Stimulated activated CD8-positive, alpha-beta memory T cell treated with anti-CD3 and anti-CD28 coated beads, Interleukin-7, amount 100 ng/mL, for 24 hours (primary cell): ENCODE measurements at regions not wholly inside any gene's neighbourhood (a gene's known extent, or its start where the extent isn't known, plus 50 kb on each side); places are given as distances from the start of the nearest gene placed in this dataset.

Experiments
- DNase-seq: peaks from one replicate; pipeline ENCODE4 v3.0.0-alpha.2; 2020; ENCODE audit warnings: low read depth

DNA sequence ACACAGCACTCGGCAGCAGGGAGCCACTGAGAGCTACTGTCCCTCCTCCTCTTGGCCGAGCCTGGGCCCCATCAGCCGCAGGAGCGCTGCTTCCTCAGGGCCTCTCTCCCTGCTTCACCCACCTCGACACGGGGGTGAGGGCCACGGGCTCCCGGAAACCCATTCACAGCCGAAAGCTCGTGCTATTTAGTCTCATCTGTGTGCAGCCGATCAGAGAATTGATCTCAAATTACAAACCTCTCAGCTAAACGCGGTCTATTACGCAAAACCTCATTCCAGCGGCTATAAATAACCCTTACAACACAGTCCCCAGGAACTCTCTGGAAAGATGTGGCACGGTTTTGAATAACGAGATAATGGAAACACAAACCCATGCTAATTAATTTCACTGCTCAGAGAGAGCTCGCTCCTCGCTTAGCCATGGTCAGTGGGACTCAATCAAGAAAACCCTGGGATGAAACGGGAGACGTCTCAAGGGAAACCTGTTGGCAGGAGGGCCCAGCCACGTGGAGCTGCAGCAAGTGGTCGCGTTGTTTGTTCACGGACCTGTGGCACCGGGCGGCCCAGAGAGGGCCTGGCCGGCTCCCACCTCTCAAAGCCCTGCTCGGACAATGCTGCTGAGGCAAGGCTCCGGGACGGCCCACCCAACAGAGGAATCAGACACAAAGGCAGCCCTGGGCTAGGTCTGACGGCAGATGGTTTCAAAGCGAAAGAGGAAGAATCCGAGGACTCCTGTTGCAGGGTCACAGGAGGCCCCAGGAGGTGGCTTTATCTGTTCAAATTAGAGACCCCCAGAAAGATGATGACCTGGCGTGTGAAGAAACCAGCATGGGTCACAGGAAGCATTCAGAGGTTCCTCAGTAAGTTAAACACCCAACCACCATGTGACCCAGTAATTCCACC is 210.5 kb downstream of the CTTN start:
- DNase-seq = no peak

DNA sequence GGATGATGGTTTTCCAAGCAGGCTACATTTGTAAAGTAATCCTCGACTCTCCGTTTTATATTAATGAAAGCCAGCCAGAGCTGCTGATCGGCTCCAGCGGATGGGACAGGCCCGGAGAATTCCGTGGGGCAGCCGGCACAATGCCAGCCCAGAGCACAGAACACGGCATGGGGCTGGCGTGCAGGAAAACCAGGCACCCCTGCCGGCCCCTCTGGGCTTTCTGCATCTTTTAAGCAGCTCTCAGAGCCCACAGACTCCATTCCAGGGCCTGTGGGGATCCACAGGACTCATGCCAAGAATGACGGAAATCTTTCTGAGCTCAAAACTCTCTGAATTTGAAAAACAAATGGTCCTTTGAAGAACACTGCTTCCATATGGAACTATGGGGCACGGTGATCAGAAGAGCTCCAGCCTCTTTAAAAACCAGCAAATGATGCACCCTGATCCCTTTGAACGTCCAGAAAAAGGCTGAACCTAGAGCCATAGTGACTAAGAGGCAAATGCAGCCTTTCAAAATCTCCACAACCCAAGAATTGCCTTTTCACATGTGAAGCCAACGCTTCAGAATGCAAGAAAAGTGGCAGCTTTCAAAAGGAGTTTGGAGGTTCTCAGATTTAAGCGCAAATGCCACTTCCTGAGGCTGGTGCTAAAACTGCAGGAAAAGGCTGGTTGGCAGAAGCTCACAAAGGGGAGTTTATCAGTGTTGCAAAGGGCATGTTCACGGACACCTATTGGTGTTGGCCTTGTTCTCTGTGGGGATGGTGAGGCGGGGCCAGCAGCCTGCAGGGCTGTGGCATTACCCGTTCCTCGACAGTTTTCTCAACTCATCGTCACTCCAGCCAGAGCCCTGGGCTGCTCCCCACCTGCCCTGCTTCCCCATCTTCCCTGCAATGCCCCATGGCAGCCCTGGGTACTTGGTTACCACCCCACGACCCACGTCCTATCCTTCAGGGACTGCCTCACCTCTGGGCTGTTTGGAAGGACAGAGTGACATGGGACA is 212.5 kb downstream of the CTTN start:
- DNase-seq = no peak

DNA sequence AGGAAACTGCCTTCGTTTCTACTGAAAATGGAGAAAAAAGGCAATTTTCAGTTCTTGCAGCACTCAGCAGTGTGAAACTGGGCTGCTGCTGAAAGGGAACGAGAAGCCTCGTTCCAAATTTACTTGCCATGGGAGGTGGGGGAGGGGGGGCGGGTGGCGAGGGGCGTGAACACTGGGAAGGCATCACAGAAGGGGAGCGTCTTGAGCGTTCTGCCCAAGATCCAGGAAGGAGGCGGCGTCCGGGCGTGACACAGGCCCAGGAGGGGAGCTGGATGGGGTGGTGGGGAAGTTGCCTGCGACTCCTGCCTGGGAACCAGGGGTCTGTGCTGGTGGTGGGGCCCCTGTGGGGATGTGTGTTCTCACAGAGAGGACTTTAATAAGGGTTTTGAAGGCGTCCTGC is 213.5 kb downstream of the CTTN start:
- DNase-seq = no peak

DNA sequence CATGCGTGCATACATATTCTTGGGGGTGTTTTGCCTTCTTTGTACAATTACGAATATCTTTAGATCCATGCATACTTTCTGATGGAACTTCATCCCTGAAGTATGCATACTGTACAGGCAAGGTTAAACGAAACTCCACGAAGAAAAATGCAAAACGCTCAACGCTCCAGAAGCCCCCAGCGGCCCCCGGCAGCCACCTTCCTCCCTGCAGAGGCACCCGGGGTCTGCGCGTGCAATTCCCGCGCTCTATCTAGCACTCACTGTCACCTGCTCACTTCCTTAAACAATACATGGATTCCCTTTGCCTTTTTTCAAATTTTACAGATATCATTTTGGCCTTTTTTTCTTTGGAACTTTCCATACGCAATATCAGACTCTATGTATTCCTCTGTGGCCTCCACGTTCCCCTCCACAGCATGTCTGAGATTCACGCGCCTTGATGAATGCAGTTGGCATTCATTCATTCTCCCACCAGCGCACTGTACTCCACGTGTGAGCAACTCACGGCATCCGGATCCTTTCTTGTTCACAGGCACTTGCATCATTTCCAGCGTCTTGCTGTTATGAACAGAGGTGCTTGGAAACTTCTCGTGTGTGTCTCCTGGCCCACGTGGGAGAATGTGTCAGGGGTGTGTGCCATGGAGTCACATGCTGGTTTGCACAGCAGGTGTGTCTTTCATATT is 214.3 kb downstream of the CTTN start:
- no peak for DNase-seq

DNA sequence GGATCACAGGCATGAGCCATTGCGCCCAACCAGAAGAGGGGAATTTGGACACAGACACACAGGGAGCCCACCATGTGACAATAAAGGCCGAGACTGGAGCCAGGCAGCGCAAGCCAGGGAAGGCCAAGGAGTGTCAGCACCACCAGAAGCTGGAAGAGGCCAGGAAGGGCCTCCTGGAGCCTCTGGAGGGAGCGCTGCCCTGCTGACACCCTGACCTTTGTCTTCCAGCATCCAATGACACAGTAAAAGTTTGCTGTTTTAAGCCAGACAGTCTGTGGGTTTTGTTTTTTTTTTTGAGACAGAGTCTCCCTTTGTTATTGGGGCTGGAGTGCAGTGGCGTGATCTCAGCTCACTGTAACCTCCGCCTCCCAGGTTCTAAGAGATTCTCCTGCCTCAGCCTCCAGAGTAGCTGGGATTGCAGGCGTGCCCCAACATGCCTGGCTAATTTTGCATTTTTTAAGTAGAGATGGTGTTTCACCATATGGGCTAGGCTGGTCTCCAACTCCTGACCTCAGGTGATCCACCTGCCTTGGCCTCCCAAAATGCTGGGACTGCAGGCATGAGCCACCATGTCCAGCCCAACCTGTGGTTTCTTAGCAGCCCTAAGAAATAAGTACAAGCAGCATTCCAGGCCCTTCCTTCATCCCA is 215.8 kb downstream of the CTTN start:
- DNase-seq = no peak

DNA sequence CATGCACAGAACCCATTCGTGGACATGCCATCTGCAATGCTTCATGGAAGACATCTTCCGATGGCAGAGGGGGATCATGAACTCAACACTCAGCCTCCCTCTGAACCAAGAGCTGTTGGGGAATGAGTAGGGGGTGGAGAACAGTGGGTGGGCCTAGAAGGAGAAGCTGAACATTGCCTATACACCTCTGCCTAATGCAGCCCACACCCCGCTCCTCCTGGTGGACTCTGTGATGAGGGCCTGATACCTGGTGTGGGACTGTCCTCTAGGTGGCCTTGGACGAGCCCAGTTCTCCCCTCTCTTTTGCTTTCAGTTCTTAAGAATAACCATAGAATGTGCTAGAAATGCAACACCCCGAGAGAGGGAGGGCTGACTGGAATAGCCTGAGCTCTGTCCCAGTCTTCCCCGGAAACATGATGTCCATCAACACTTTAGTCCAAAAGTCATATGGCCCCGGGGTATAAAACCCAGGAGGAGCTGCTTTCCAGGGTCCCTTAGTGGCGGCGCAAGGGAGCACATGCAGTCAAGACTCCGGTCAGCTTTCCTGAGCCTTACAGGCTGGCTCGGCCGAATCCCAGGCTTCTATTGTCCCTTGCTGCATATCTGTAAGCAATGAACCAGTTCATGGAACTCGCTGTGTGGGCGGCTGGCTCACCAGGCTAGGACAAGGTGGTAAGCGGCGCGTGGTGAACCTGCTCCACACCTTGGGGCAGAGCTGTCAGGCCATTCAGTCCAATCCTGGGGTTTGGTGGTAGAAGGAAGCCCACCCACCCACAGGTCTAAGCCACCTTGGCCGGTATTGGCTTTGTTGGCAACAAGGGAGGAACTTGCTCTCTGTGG is 216.9 kb downstream of the CTTN start:
- DNase-seq = no peak

- no peak for DNase-seq
Measured at GRCh38 chr11:70616317-70616716, 218.0 kb downstream of the CTTN start.

DNA sequence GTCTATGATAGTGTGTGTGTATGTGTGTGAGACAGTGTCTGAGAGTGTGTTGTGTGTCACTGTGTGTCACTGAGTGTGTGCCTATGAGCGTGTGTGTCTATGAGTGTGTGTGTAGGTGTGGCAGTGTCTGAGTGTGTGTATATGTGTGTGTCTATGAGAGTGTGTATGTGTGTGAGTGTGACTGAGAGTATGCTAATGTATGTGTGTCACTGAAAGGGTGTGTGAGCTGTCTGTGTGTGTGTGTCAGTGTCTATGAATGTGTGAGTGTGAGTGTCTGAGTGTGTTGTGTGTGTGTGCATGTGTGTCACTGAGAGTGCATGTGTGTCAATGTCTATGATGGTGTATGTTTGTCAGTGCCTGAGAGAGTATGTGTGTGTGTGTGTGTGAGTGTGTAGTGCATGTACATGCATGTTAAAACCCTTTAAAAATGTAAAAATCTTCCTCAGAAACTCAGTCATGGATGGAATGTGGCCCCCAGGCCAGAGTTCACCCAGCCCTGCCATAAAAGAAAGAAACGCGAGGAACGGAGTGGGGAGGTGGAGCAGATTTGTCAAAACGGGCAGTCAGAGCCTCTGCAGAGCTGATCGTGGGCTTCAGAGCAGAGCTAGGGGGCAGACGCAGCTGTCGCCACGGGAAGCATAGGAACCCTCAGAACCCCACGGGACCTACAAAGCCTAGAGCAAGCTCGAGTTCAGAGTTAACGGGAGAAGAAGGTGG is 218.8 kb downstream of the CTTN start:
- DNase-seq = no peak

GRCh38 chr11:70618431-70619101 is 220.2 kb downstream of the CTTN start:
- no peak for DNase-seq

- no peak for DNase-seq
Measured at GRCh38 chr11:70619591-70619990, 221.3 kb downstream of the CTTN start.

GRCh38 chr11:70620510-70621184 is 222.3 kb downstream of the CTTN start:
- no peak for DNase-seq

GRCh38 chr11:70621241-70621640 is 222.9 kb downstream of the CTTN start:
- DNase-seq = no peak

DNA sequence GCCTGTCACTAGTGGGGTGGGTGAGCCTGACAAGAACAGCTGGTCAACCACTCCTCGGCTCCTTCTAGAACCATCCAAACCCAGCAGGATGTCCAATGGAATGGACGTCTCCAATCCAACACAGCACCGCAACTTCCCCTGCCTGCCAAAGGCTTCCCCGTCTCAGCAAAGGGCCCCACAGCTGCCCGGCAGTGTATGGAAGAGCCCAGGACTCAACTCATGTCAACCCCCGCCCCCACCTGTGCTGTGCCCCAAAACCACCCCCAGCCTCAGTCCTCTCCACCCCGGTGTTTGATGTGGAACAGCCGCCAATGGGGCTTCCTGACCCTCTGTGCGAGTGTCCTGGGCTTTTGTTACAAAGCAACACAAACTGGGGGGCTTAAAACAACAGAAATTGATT is 223.8 kb downstream of the CTTN start:
- no peak for DNase-seq

GRCh38 chr11:70623906-70624597 is 225.7 kb downstream of the CTTN start:
- DNase-seq = no peak

GRCh38 chr11:70624598-70624993 is 226.3 kb downstream of the CTTN start:
- no peak for DNase-seq

DNA sequence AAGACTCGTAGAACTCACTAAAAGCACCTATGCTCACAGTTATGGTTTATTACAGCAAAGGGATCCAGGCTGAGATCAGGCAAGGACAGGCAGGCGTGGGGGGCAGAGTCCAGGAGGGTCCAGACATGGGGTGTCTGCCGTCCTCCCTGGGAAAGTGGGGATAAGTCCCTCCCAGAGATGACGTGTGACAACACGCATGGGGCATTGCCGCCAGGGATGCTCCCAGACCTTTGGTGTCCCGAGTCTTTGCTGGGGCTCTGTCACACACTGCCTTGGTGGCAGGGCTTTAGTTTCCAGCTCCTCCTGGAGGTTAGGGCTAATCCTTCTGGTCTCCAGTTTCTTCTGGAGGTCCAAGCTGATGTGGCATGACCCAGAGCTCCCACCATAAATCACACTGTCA is 226.7 kb downstream of the CTTN start:
- no peak for DNase-seq

- DNase-seq = no peak
Measured at GRCh38 chr11:70625582-70626518, 227.5 kb downstream of the CTTN start.
